ENCODE measurements at regions not wholly inside any gene's neighbourhood (a gene's known extent, or its start where the extent isn't known, plus 50 kb on each side); places are given as distances from the start of the nearest gene placed in this dataset.

DNA sequence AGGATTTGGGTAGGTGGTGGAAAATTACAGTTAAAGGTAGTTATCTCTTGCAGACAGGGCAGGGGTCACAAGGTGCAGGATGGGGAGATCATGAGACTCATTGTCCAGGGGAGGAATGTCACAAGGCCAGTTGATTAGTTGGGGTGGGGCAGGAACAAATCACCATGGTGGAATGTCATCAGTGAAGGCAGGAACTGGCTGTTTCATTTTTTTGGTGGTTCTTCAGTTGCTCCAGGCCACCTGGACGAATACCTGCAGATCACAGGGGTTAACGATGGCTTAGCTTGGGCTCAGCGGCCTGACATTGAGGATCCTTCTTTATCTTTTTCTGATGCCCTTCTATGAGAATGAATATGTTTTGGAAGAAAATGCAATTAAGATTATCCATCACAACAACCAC lies 87.1 kb downstream of the KPNA2 start:
- Histone ChIP-seq H3K27ac (no peak overlapping the region), H3K4me1 (ENCODE audit: control insufficient read depth in 1 of 2, low read depth in 2 of 2) (no peaks in the 10 kb centered on the region), H3K4me3 (no peak overlapping the region), H3K27me3 (replicated peaks; ENCODE audit: insufficient read depth) (no peaks in the 10 kb centered on the region), H3K36me3 (peaks cover 6% of the 10 kb centered on the region), H3K9me3 (no peaks in the 10 kb centered on the region)
- TF ChIP-seq, protein P1, sequence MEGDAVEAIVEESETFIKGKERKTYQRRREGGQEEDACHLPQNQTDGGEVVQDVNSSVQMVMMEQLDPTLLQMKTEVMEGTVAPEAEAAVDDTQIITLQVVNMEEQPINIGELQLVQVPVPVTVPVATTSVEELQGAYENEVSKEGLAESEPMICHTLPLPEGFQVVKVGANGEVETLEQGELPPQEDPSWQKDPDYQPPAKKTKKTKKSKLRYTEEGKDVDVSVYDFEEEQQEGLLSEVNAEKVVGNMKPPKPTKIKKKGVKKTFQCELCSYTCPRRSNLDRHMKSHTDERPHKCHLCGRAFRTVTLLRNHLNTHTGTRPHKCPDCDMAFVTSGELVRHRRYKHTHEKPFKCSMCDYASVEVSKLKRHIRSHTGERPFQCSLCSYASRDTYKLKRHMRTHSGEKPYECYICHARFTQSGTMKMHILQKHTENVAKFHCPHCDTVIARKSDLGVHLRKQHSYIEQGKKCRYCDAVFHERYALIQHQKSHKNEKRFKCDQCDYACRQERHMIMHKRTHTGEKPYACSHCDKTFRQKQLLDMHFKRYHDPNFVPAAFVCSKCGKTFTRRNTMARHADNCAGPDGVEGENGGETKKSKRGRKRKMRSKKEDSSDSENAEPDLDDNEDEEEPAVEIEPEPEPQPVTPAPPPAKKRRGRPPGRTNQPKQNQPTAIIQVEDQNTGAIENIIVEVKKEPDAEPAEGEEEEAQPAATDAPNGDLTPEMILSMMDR (IDR thresholded peaks at IDR 0.05): no peak
- ATAC-seq (ENCODE audit: insufficient number of reproducible peaks, low FRiP score, low read depth) (no peak), DNase-seq (ENCODE audit: low spot score) (no peak)

DNA sequence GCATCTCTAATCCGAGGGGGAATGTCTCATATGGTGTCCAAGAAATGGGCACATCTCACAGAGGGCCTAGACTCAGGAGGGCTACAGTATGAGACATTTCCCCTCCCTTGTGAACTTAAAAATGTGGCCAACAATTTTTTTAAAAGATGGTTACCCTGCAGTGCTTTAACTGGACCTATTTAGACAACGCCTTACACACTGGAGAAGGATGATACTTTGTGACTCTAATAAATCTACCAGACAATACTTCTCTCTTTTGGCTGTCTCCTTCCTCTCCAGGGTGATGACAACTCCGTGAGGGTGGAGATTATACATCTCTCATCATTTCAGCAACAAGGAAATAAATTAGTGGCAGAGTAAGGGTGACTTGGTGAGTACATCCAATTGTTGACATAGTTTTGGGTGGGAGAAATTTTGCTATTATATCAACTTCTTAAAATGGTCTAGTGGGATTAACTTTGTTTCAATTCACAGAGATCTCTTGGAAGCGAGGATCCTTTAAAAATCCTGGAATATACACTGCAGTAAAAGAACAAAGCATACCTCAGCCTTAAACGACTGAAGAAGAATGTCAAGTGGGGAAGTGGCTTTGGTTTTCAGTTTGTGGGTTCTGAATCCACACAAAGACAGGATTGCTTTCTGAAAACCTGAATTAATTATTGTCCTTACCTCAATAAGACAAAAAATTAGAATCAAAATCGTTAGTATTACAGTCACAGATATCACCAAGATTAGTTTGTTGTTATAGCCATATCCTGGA lies 89.8 kb downstream of the KPNA2 start:
- Histone ChIP-seq H3K9me3 (no peaks in the 10 kb centered on the region), H3K4me1 (ENCODE audit: control insufficient read depth in 1 of 2, low read depth in 2 of 2) (peaks cover 0 to 2% of the 10 kb centered on the region in 2 donors), H3K36me3 (peaks cover 12% of the 10 kb centered on the region), H3K27me3 (replicated peaks; ENCODE audit: insufficient read depth) (no peaks in the 10 kb centered on the region), H3K27ac (no peak overlapping the region), H3K4me3 (no peak overlapping the region)
- ATAC-seq (ENCODE audit: insufficient number of reproducible peaks, low FRiP score, low read depth) (no peak), DNase-seq (ENCODE audit: low spot score) (no peak)
- TF ChIP-seq, protein P1 (IDR thresholded peaks at IDR 0.05): no peak

DNA sequence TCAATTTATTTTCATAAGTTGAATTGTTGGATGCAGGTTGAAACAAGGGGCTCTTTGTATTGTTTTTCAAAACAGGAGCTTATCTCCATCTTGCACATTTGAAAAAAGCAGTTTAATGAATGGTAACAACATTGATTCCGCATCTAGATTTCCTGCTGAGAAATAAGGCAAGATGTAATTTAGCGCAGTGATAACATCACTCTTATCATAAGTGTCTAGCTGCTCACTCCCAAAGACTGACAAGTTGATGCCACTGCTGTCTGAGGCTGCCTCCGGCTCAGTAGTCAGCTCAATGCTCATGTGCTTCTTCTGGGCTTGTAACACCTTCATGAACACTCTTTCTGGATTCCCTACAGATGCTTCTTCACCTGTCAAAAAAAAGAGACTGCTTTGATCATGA lies 92.4 kb downstream of the KPNA2 start:
- Histone ChIP-seq H3K4me1 (ENCODE audit: control insufficient read depth in 1 of 2, low read depth in 2 of 2) (peaks cover 0 to 6% of the 10 kb centered on the region in 2 donors), H3K9me3 (no peaks in the 10 kb centered on the region), H3K27ac (no peak overlapping the region), H3K27me3 (replicated peaks; ENCODE audit: insufficient read depth) (no peaks in the 10 kb centered on the region), H3K36me3 (peaks cover 12% of the 10 kb centered on the region), H3K4me3 (no peak overlapping the region)
- ATAC-seq (ENCODE audit: insufficient number of reproducible peaks, low FRiP score, low read depth): no peak
- TF ChIP-seq, protein P1 (IDR thresholded peaks at IDR 0.05): no peak
- no peak for DNase-seq (ENCODE audit: low spot score)

DNA sequence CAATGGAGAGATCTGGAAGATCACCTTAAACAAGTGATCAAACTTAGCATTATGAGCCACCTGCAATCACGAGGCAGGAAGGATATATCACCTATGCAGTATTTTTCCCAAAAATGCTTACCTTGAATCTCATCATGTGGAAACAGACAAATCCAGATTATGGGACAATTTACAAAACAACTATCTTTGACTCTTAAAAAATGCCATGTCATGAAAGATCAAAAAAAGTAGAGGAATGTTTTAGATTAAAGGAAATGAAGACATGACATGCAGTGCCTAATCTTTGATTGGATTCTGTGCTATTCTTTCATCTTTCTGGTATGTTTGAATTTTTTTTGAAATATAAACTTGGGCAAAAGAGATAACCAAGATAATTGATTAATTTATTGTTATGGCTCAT lies 95.9 kb downstream of the KPNA2 start:
- H3K36me3 ChIP-seq: peaks cover 16% of the 10 kb centered on the region
- H3K27me3 ChIP-seq (replicated peaks; ENCODE audit: insufficient read depth): no peaks in the 10 kb centered on the region
- H3K27ac ChIP-seq: no peak overlapping the region
- no peak overlapping the region for H3K4me3 ChIP-seq
- H3K4me1 ChIP-seq (ENCODE audit: control insufficient read depth in 1 of 2, low read depth in 2 of 2): peaks cover 0 to 6% of the 10 kb centered on the region in 2 donors
- H3K9me3 ChIP-seq: no peaks in the 10 kb centered on the region
- TF ChIP-seq, protein P1 (IDR thresholded peaks at IDR 0.05): no peak
- ATAC-seq (ENCODE audit: insufficient number of reproducible peaks, low FRiP score, low read depth): no peak
- DNase-seq (ENCODE audit: low spot score): no peak

DNA sequence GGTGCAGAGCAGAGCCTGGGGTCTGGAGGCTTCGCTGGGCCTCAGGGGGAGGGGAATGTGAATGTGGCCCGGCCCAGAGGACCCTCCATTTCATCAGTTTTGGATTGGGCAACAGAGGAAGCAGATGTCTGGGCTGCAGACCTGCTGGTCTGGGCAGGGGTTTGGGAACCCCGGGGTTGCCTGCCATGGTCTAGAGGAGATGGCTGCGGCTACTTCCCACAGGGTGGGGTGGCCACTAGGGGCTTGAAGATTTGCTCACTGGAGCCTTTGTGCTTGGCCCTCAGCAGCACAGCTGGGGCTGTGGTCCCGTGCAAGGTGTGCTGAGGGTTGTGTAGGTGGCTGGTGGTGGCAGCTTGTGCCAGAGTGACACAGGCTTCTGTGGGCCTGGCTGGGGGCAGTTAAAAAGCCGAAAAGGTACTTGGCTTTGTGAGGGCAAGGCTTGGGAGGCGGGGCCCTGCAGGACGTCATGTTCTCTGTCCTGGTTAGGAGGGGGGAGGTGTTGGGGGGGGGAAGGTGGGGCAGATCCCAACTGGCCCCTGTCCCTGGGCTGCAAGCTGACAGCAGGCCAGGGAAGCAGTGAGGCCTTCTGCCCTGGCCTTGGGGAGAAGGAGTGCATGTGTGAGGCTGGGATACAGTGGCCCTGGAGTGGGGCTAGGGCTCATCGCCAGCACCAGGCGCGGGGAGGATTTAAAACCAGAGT lies 98.0 kb downstream of the KPNA2 start:
- ATAC-seq (ENCODE audit: insufficient number of reproducible peaks, low FRiP score, low read depth): no peak

More for the DNA sequence above, 98.0 kb downstream of the KPNA2 start:
- no peaks in the 10 kb centered on the region for H3K27me3 ChIP-seq (replicated peaks; ENCODE audit: insufficient read depth)
- no peak overlapping the region for H3K27ac ChIP-seq
- H3K4me1 ChIP-seq (ENCODE audit: control insufficient read depth in 1 of 2, low read depth in 2 of 2): peaks cover 0 to 6% of the 10 kb centered on the region in 2 donors
- peaks cover 8% of the 10 kb centered on the region for H3K36me3 ChIP-seq
- H3K9me3 ChIP-seq: no peaks in the 10 kb centered on the region
- no peak overlapping the region for H3K4me3 ChIP-seq
- TF ChIP-seq, protein P1 (IDR thresholded peaks at IDR 0.05): no peak
- DNase-seq (ENCODE audit: low spot score): no peak

All from thoracic aorta (tissue), 2 donors.